GM21529 (cell line): ENCODE measurements at regions not wholly inside any gene's neighbourhood (a gene's known extent, or its start where the extent isn't known, plus 50 kb on each side); places are given as distances from the start of the nearest gene placed in this dataset.

Source experiments
- ATAC-seq: cut with Tn5 transposase; IDR thresholded peaks from one replicate; pipeline ENCODE4 v1.9.1; 2021; ENCODE audit not compliant: unreplicated experiment

DNA sequence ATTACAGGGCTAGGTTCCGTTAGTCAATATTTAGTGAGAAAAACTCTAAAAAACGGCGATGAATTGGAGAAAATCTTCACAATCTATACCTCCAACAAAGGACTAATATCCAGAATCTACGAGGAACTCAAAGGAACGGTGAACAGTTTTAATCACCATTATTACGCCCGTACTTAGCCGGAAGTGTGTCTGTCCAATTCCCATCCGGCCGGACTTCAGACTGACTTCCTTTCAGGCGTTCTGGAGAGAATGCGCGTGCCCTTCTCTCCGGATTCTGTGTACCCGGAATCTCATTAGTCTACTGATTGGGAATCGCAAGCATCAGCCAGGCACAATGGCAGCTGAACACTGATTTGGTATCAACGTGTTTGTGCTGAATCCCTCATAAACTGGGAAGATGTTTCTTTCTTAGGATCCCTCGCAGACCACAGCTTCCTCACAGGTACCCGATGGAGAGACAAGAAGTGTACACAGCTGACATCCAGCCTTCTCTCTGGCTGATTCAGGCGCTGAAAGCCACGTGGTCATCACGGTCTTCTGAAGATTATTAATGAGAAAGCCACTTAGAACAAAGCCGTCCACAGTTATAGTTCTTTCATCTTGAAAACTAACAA is 239.9 kb downstream of the ZNF516 start:
- no peak for ATAC-seq

DNA sequence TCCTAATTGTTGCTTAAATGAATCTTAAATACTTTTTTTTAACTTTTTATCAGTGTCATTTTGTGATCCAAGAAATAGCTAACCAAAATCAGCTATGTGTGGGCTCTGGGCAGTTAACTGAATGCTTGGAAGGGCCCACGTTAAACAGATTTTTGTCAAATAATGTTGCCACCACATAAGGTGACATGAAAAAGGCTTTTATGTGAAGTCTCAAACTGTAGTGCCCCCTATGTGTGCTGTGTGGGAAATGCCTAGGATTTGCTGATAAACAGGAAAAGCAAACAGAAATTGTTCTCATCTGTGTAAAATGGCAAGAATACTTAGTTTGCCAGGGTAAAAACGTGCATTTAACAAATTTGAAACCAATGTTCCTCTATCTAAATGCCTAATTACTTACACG is 242.2 kb downstream of the ZNF516 start:
- ATAC-seq: no peak

DNA sequence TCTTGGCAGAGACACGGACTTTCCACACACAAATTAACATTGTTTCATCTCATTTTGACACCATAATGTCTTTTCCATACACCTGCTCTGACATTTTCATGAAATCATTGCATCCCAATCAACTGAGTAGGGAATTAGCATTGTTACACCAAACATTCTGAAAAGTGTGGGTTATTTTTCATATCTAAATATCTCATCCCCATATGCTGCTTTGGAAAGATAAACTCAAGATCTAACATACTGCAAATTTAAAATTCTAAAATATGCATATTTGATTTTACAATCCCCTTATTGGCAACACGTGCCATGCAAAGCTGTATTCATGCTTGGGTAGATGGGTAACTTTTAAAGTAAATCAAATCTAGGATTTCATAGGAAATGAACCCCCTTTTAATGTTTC is 242.9 kb downstream of the ZNF516 start:
- ATAC-seq: no peak

DNA sequence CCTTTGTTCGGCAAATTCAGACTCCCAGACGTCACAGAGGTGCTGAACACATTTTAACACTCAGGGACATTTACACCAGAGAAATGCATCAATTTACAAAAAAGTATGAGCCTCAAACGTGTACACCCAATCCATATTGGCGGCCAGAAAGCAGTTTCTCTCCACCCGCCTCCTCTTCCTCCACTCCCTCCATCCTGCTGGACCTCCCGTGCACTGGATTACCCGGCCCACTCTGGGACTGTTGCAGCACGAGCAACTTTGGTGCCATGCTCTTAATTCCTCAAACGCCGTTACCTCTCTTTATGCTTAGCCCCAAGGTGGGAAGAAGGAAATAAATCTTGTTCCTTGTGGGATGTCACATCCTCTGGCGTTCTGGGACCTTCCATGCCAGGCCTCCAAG is 243.4 kb downstream of the ZNF516 start:
- ATAC-seq: no peak

DNA sequence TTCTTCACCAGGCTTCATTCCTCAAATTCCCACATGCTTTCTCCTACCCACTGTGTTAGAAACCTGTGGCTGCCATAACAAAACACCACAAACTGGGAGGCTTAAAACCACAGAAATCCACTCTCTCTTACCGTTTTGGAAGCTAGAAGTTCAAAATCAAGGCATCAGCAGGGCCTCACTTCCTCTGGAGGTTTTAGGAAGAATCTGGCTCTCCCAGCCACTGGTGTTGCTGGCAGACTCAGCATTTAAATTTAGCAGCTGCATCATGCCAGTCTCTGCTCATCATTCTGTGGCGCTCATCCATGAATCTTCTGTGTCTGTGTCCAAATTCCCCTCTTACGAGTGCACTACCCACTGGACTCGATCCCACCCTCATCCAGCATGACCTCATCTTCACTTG is 248.5 kb downstream of the ZNF516 start:
- no peak for ATAC-seq

DNA sequence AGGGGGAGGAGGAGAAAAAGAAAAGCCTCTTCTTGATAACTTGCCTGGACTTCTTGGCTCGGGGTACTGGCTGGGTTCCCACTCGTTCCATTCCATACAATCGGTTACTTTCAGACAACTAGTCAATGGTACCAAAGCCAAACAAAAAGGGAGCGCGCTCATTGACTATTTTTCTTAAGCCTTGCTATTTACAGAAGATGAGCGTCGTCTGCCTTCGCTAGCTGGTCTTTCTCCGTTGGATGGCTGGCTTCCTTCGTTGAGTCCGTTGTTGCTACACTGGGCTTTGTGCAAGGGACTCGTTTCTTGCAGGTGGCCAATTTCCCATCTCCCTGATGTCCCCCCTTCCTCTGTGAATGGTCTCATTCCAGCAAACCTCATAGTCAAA is 260.4 kb downstream of the ZNF516 start:
- ATAC-seq: no peak

DNA sequence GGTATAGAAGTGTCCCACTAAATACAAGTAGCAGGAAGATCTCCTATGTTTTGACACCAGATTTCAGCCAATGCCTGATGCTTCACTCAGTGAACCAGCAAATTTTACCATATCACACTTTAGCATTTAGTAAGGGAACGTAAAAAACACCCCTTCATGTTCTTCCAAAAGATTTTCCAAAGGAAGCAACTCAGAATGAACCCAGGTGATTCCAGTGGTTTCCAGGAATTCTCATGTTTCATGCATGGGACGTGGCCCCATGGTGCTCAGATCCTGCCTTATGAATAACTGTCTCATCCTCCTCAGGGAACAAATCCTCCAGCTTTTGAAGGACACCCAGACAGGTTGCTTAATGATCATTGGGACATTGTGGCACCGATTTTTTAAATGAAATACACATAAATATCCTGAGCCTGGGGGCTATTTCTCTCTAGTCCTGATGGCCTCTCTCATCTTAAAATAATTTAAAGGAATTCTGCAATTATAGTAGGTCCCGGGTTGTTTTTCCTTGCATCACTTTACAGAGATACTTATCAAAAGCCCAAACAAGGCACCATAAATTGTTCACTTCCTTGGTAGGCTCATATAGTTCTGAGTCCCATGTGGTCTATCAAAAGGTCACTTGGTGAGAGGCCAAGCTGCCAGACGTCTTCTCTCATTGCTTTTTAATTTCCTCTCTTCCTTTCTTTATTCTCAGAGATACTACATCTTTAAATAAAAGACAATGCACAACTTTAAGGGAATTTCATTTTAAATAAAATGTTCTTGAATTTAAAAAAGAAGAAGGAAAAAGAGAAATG is 261.0 kb downstream of the ZNF516 start:
- ATAC-seq: no peak

DNA sequence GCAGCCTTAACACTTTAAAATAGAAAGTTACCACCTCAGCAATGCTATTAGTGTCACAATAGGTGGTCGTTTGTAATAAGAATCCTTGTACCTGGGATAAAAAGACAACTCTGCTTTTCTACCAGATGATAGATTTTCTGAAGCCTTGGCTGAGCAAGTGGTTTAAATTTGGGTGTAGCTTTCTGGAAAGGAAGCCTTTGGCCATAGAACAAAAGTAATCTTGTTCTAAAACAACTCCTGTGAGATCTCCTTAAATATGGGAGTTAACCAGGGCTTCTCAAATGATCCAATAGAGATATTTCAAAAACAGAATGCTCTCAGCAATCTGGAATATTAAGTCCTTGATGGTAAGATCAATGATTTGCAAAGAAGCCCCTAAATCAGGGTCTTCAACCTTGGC is 261.6 kb downstream of the ZNF516 start:
- ATAC-seq: no peak

DNA sequence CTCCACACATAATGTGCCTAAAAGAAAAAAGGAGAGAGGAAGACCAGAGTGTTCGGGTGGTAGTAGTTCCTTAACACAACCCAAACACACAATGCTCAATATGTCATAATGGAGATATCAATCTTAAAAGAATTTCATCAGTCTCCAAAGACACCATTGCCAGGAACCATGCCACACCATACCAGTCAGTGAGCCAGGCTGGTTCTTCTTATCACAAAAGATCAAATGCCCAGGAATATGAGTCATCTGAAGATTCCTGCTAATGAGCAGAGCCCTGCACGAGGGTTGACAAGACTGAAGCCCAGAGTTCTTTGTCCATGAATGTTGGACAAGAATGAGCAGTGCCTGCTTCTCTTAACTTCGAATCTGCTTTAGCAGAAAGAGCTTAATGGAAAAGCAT is 262.3 kb downstream of the ZNF516 start:
- ATAC-seq: no peak

DNA sequence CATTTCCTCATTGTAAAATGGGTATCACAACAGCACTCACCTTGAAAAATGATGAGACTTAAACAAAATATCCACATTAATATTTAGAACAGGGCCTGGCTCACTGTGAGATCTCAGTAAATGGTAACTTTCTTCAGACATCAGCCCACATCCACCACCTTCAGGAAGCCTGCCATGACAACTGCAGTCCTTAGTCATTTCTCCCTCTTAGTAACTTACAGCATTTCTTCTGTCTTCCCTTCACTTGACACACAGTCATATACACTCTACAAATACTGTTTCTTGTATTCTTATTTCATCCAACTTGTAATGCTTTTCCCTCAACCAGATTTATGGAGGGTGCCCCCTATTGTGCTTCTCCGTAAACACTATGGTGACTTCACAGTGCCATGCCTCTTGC is 263.0 kb downstream of the ZNF516 start:
- no peak for ATAC-seq

DNA sequence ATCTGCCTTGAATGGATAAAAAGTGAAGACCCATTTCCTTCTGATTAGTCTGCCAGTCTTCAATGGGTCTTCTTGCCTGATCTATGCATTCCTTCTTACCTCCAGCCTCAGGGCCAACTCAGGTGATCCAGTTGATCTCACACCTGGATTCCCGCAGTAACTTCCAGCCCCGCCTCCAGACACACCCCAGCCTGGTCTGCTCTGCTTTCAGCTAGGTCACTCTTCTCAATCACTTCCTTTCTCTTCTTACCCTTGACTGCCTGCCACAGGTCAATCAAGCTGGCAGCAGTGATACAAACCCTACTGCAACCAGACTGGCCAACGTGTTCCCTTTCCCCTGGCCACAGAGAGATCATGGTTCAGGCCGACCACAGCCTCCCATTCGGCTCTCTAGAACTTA is 263.6 kb downstream of the ZNF516 start:
- no peak for ATAC-seq

DNA sequence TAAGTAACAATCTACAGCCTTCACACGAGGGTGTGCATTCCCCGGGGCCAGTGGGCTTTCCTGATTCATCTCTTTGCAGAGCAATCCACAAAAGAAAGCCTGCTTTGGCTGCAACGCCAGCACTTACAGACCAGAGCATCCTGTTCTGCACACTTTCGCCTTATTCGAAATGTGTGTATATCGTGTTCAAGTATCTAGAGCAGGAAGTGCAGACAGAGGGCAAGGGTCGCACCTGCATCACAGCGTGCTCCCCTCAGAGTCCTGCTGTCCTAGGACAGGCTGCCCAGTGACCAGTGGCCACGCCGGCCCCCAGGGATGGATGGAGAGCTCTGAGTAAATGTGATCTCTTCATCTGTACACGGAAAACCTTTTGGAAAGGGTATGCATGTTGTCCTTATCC is 264.3 kb downstream of the ZNF516 start:
- no peak for ATAC-seq

DNA sequence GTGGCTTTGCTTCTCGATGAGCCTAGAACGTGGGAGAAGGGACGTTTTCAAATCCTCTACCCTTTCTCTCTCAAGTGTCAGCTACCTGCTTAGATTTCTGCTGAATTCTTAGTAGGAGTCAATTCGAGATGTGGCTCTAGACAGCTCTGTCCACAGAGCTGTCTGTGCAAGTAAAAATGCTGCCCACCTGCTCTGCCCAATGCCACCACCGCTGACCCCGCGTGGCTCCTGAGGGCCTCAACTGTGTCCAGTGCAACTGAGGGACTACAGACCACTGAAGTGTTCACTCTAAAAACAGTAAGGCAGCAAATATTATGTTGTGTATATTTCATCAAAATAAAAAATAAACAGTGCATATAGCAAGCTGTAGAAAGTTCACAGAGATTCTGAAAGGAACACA is 266.3 kb downstream of the ZNF516 start:
- no peak for ATAC-seq

DNA sequence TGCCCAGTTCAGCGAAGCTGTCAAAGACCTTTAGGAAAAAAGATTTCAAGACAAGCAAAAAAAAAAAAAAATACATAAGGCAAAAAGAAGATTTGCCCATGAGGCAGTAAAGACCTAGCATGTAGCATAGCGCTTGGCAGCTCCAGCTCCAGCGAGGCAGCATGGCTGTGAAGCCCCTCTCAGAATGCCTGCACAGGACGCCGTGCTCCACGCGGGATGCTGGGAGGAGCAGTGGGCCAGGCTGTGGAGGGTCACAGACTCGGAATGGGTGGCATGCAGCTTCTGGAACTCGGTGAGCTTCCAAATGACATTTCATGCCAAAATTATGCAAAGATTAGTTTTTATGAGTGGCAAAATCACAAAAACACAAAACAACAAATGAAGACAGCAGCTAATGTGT is 267.3 kb downstream of the ZNF516 start:
- ATAC-seq: no peak

DNA sequence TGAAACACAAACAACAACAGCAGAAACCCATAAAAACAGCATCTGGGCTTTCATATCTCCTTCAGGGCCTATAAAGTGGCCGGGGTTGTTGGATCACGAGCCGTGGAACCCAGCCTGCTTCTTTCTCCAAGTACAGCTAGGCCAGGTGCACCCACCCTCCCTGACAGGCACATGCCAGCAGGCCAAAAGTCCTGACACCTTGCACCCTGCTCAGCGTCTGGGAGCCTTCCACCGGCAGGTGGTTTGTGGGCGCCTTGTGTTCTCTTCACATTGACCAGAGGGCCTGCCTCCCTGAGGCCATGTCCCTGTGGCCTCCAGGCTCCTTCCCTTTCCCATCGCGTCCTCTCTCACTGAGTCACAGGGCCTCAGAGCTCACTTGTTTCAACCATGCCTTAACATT is 271.6 kb downstream of the ZNF516 start:
- no peak for ATAC-seq

DNA sequence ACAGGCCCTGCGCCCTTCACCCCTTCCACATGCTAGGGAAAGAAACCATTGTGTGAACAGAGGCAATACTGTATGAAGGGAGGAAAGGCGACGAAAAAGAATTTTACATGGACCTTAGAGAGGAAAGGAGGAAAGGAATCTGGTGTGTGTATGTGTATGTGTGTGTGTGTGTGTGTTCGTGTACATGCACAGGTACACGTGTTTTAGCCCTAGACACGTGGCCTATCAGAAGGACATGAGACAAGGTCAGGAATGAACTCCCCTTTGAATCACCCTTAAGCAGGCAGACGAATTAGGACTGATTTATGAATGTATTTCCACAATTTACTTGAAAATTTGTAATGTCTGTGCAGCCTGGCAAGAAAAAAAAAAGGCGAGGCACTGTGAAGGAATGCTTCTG is 276.0 kb downstream of the ZNF516 start:
- no peak for ATAC-seq

DNA sequence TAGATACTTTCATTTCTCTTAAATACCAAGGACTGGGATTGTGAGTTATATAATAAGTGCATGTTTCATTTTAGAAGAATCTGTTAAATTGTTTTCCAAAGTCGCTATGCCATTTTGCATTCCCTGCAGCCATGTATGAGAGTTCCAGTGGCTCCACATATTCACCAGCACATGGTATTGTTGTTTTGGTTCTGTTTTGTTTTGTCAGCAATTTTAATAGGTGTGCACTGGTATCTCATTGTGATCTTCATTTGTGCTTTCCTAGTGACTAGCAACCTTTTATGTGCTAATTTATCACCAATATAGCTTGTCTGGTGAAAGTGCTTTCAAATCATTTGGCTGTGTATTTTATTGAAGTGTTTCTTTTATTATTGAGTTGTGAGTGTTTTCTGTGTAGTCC is 278.9 kb downstream of the ZNF516 start:
- ATAC-seq: no peak

DNA sequence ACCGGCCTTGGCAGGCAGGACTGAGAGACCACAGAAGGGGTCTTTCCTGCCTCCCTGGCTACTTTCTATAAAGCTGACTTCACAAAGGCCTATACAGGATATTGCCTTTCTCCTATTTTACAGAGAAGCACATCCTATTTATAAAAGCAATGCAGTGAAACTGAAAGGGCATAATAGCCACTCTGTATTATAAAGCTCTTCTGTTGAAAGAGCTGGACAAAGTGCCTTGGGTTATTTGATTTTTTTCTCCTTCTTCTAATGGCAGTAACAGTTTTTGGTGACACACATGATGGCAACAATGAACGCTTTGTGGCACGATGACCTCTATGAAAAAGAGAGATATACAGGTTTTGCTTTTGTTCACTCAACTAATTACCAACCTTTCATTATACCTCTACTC is 281.1 kb downstream of the ZNF516 start:
- ATAC-seq: no peak

DNA sequence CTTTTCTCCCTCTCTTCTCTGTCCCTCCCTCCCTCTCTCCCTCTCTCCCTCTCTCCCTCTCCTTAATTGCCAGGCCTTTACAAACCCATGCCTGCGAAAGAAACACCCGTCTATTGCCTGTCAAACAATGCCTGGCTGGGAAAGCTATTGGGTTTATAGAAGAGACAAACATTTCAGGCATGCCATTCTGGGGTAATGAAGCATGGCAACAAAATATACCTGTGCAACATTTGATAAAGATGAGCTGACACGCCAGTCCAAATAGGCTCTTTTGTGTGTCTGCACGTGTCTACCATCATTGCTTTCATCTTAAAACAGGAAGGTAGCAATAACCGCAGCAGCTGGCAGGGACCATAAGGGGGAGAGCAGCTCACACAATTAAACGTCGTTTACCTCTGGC is 282.1 kb downstream of the ZNF516 start:
- ATAC-seq: no peak

DNA sequence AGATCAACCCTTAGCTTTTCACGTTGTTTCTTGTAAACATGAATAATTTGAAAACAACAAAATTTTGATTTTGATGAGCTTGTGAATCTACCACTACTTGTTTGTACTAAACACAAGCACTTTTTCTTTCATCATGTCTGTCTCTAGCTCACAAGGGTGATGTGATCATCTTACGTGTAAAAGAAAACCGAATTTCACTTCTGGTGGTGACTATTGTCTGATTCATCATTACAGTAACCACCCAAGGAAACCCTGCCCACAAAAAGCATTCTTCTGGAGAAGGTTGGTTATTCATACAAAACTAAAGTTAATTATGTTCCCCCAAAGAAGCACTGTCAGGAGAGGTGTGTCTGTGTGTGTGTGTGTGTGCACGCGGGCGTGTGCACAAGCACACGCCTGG is 285.4 kb downstream of the ZNF516 start:
- ATAC-seq: no peak

DNA sequence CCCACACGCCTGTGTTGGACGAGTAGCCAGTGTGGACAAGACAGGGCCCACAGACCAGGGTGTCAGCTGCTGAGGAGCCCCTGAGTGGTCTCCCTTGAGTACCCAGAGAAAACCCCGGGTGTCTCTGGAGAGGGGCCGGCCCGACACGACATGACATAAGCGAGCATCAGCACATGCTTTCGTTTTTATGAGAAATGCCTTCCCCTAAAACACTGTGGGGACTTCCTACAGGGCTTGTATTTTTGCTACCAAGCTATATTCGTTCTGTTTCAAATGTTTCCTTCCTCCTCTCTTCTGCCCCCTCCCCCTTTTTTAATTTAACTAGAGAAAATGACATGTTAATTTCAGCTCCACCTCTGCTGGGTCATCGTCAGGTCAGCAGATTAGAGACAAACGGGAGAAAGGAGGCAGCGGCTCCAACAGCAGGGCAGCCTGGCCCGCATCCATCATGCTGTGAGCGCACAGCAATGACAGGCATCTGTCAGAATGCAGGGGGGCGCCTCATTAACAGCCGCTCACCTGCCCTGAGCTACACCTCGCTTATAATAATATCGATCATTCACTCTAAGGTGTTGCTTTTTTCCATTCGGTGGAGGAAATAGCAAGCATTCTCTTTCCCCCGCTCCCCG is 286.2 kb downstream of the ZNF516 start:
- peak; percentile 64 for ATAC-seq

DNA sequence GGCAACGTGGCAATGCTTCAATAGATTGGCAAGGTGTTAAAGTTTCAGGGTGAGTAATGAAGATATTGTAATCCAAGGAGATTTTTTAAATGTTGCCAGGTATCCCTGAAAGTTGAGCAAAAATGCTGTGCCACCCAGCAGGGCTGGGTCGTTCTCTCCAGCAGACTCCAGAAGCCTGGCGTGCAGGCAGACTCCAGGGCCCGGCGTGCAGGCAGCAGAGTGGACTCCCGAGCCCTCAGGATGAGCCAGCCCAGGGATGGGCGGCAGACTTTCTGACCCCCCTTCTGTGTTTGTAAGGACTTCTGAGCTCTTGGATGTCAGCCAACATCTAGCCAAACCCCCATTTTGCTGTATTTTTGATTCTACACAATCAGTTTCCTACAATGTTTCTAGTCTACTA is 289.1 kb downstream of the ZNF516 start:
- no peak for ATAC-seq

DNA sequence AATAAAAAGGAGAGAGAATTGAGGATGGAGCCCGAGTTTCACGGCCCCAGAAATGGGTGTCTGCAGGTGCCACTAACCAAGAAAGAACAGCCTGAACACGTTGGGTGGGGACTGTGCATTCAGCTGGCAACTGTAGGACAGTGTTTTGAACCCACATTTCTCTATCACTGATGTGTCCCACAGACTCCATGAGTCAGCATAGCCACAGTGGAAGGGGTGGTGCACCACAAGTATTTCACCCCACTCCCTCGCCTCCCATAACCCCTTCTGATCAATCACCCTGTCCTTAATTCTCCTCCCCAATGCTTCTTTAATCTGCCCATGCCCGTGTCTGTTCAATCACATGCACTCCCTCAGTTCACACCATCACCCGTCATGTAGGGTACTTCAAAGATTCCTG is 291.5 kb downstream of the ZNF516 start:
- no peak for ATAC-seq
